ENCODE measurements at regions not wholly inside any gene's neighbourhood (a gene's known extent, or its start where the extent isn't known, plus 50 kb on each side); places are given as distances from the start of the nearest gene placed in this dataset.

DNA sequence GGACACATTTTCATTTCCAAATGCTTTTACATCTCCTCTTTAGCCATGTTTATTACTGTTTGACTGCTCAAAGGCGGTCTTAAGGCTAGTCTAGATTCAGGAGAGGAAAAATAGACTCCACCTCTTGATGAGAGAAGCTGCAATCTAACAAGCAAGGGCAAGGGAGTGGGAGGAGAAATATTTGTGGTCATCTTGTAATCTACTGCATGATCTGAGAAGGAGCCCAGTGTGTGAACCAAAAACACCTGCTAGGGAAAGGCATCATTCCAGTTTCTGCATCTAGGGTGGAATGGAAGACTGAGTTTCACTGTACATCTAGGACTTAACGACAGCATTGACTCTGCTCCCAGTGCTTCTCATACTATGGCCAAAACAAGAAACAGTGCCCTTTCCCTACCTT lies 232.2 kb upstream of the HS3ST3A1 start:
- TF ChIP-seq, protein P1, sequence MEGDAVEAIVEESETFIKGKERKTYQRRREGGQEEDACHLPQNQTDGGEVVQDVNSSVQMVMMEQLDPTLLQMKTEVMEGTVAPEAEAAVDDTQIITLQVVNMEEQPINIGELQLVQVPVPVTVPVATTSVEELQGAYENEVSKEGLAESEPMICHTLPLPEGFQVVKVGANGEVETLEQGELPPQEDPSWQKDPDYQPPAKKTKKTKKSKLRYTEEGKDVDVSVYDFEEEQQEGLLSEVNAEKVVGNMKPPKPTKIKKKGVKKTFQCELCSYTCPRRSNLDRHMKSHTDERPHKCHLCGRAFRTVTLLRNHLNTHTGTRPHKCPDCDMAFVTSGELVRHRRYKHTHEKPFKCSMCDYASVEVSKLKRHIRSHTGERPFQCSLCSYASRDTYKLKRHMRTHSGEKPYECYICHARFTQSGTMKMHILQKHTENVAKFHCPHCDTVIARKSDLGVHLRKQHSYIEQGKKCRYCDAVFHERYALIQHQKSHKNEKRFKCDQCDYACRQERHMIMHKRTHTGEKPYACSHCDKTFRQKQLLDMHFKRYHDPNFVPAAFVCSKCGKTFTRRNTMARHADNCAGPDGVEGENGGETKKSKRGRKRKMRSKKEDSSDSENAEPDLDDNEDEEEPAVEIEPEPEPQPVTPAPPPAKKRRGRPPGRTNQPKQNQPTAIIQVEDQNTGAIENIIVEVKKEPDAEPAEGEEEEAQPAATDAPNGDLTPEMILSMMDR (IDR thresholded peaks at IDR 0.05) = no peak
- TF ChIP-seq POLR2A (IDR thresholded peaks at IDR 0.05) = no peak
